Osteoblast (primary cell): ENCODE measurements at regions not wholly inside any gene's neighbourhood (a gene's known extent, or its start where the extent isn't known, plus 50 kb on each side); places are given as distances from the start of the nearest gene placed in this dataset.
A peak's percentile ranks its signal among the peaks of the same experiment; 100 is the strongest.

Source experiments
- DNase-seq: peaks from one replicate; pipeline ENCODE4 v3.0.0; 2011; ENCODE audit warnings: low spot score, mixed read lengths; ENCODE audit not compliant: insufficient read length; ENCODE audit errors: missing footprints
- H2AFZ ChIP-seq: 2 replicates; pipeline ENCODE4 v1.6.0; 2011; ENCODE audit warnings: mild to moderate bottlenecking, low read length
- H3K27ac ChIP-seq: 2 replicates; pipeline ENCODE4 v1.5.1; 2011; ENCODE audit warnings: mild to moderate bottlenecking, low read depth, low read length, moderate library complexity
- H3K27me3 ChIP-seq: 2 replicates; pipeline ENCODE4 v1.6.0; 2012; ENCODE audit warnings: mild to moderate bottlenecking, control low read depth, inconsistent platforms, low read length, moderate library complexity; ENCODE audit not compliant: insufficient read depth
- H3K36me3 ChIP-seq: 2 replicates; pipeline ENCODE4 v1.5.1; 2011; ENCODE audit warnings: mild to moderate bottlenecking, low read length, control low read depth, moderate library complexity; ENCODE audit not compliant: insufficient read depth
- H3K4me1 ChIP-seq: 2 replicates; pipeline ENCODE4 v1.5.1; 2011; ENCODE audit warnings: mild to moderate bottlenecking, low read length, control low read depth, moderate library complexity; ENCODE audit not compliant: insufficient read depth
- H3K4me2 ChIP-seq: 2 replicates; pipeline ENCODE4 v1.6.0; 2011; ENCODE audit warnings: mild to moderate bottlenecking, low read length; ENCODE audit not compliant: insufficient read depth
- H3K4me3 ChIP-seq: fragments of 200-600 bp; sonication (generic); 3 replicates; pipeline ENCODE4 v1.5.1; 2012; ENCODE audit warnings: mild to moderate bottlenecking, low read length, inconsistent platforms; ENCODE audit not compliant: insufficient read depth
- H3K79me2 ChIP-seq: 2 replicates; pipeline ENCODE4 v1.6.0; 2012; ENCODE audit warnings: mild to moderate bottlenecking, low read length, control low read depth, inconsistent platforms; ENCODE audit not compliant: insufficient read depth
- H3K9me3 ChIP-seq: 2 replicates; pipeline ENCODE4 v1.5.1; 2011; ENCODE audit warnings: low read depth, low read length, control low read depth
- H4K20me1 ChIP-seq: 2 replicates; pipeline ENCODE4 v1.6.0; 2012; ENCODE audit warnings: mild to moderate bottlenecking, low read length, control low read depth; ENCODE audit not compliant: insufficient read depth
- CTCF ChIP-seq: IDR thresholded peaks from 2 replicates; pipeline ENCODE4 v1.5.1; 2011; ENCODE audit warnings: mild to moderate bottlenecking, low read depth, low read length, moderate library complexity; ENCODE audit errors: extremely low read depth

GRCh38 chr12:115213538-115214016 lies 529.6 kb upstream of the TBX3 start:
- H3K27ac ChIP-seq: no peak overlapping the region
- no peaks in the 10 kb centered on the region for H3K79me2 ChIP-seq
- H4K20me1 ChIP-seq: no peaks in the 10 kb centered on the region
- no peaks in the 10 kb centered on the region for H3K4me1 ChIP-seq
- H3K36me3 ChIP-seq: no peaks in the 10 kb centered on the region
- no peaks in the 10 kb centered on the region for H3K9me3 ChIP-seq
- no peak overlapping the region for H3K4me2 ChIP-seq
- H3K4me3 ChIP-seq: no peak overlapping the region
- no peaks in the 10 kb centered on the region for H3K27me3 ChIP-seq
- TF ChIP-seq CTCF: no peak
- no peak for DNase-seq
- H2AFZ ChIP-seq: peak overlapping the region; percentile 21

- Histone ChIP-seq H3K4me2 (no peak overlapping the region), H3K36me3 (no peaks in the 10 kb centered on the region), H3K79me2 (no peaks in the 10 kb centered on the region), H3K27ac (no peak overlapping the region), H3K27me3 (no peaks in the 10 kb centered on the region), H3K4me1 (no peaks in the 10 kb centered on the region), H3K4me3 (no peak overlapping the region), H2AFZ (peak overlapping the region; percentile 21), H4K20me1 (no peaks in the 10 kb centered on the region), H3K9me3 (no peaks in the 10 kb centered on the region)
- TF ChIP-seq CTCF: no peak
- no peak for DNase-seq
Measured at GRCh38 chr12:115213118-115213517, 529.1 kb upstream of the TBX3 start.

GRCh38 chr12:115212356-115212755 lies 528.4 kb upstream of the TBX3 start:
- Histone ChIP-seq H3K27ac (no peak overlapping the region), H3K27me3 (no peaks in the 10 kb centered on the region), H3K4me2 (no peak overlapping the region), H3K9me3 (no peaks in the 10 kb centered on the region), H3K79me2 (no peaks in the 10 kb centered on the region), H3K4me1 (no peaks in the 10 kb centered on the region), H4K20me1 (no peaks in the 10 kb centered on the region), H2AFZ (no peak overlapping the region), H3K36me3 (no peaks in the 10 kb centered on the region), H3K4me3 (no peak overlapping the region)
- no peak for TF ChIP-seq CTCF
- DNase-seq: no peak

GRCh38 chr12:115210533-115211252 lies 526.7 kb upstream of the TBX3 start:
- Histone ChIP-seq H4K20me1 (no peaks in the 10 kb centered on the region), H3K27ac (no peak overlapping the region), H2AFZ (no peak overlapping the region), H3K79me2 (no peaks in the 10 kb centered on the region), H3K36me3 (no peaks in the 10 kb centered on the region), H3K4me3 (no peak overlapping the region), H3K27me3 (no peaks in the 10 kb centered on the region), H3K9me3 (no peaks in the 10 kb centered on the region), H3K4me1 (peaks cover under 1% of the 10 kb centered on the region), H3K4me2 (no peak overlapping the region)
- no peak for TF ChIP-seq CTCF
- DNase-seq: no peak
